ENCODE measurements at regions not wholly inside any gene's neighbourhood (a gene's known extent, or its start where the extent isn't known, plus 50 kb on each side); places are given as distances from the start of the nearest gene placed in this dataset.

- Mint-ChIP-seq H3K27me3 (peaks cover 3% of the 10 kb centered on the region), H3K4me3 (no peak overlapping the region), H3K4me1 (no peaks in the 10 kb centered on the region), H3K9me3 (ENCODE audit: insufficient read depth) (peaks cover under 1% of the 10 kb centered on the region), H3K27ac (no peak overlapping the region)
- TF ChIP-seq EZH2 (IDR thresholded peaks at IDR 0.05; ENCODE audit: borderline replicate concordance, insufficient read depth, low read depth, low read length, poor library complexity, severe bottlenecking) (no peak), CTCF (IDR thresholded peaks at IDR 0.05) (no peak)
- no peaks in the 10 kb centered on the region for H3K27me3 ChIP-seq (replicated peaks in 1 of 4; ENCODE audit: control extremely low read depth in 1 of 4, control insufficient read depth in 3 of 4, insufficient read depth in 4 of 4, low read length in 3 of 4)
- no peak overlapping the region for H2AFZ ChIP-seq (ENCODE audit: insufficient read depth, low read depth, low read length, poor library complexity, severe bottlenecking)
- intact Hi-C loops (cut with micrococcal nuclease) = no loop called here
- H3K9ac ChIP-seq (ENCODE audit: low read length) = no peak overlapping the region
- no peak overlapping the region for H3K4me2 ChIP-seq (replicated peaks; ENCODE audit: low read depth, low read length, poor library complexity, severe bottlenecking)
- H3K27ac ChIP-seq (ENCODE audit: low read length in 2 of 2) = no peak overlapping the region
- no peak overlapping the region for H3K4me3 ChIP-seq (ENCODE audit: control extremely low read depth in 1 of 5, extremely low read depth in 1 of 5, insufficient read depth in 1 of 5, low read depth in 2 of 5, low read length in 4 of 5)
- CTCF ChIA-PET = no interaction called here
- peaks cover 0 to 11% (median under 1%) of the 10 kb centered on the region in 3 donors for H3K9me3 ChIP-seq (ENCODE audit: control extremely low read depth in 1 of 3, control insufficient read depth in 2 of 3, insufficient read depth in 1 of 3, low read length in 2 of 3)
- H4K20me1 ChIP-seq (ENCODE audit: control insufficient read depth, insufficient read depth, low read length, poor library complexity, severe bottlenecking) = no peaks in the 10 kb centered on the region
- WGBS (ENCODE audit: insufficient coverage) = 68% methylated on average over 4 of the region's 10 CpGs
- no peaks in the 10 kb centered on the region for H3K36me3 ChIP-seq (replicated peaks in 1 of 2; ENCODE audit: control extremely low read depth in 1 of 2, control insufficient read depth in 1 of 2, extremely low read depth in 1 of 2, insufficient read depth in 2 of 2, low read length in 1 of 2)
- H3K4me1 ChIP-seq (ENCODE audit: control insufficient read depth in 2 of 2, insufficient read depth in 2 of 2, low read length in 2 of 2) = no peaks in the 10 kb centered on the region
- ATAC-seq (ENCODE audit: low read depth) (no peak), DNase-seq (no peak)
- no peaks in the 10 kb centered on the region for H3K79me2 ChIP-seq (ENCODE audit: control insufficient read depth, insufficient read depth, low read length)
- POLR2A ChIA-PET = no interaction called here
Measured at GRCh38 chr14:58863661-58864345, 226.0 kb downstream of the DACT1 start.

GRCh38 chr14:58864751-58865513 lies 227.2 kb downstream of the DACT1 start:
- H3K4me1 ChIP-seq (ENCODE audit: control insufficient read depth in 2 of 2, insufficient read depth in 2 of 2, low read length in 2 of 2) = no peaks in the 10 kb centered on the region
- intact Hi-C loops (cut with micrococcal nuclease) = no loop called here
- Mint-ChIP-seq H3K4me1 (no peaks in the 10 kb centered on the region), H3K27me3 (peaks cover 3% of the 10 kb centered on the region), H3K4me3 (no peak overlapping the region), H3K27ac (no peak overlapping the region), H3K9me3 (ENCODE audit: insufficient read depth) (no peaks in the 10 kb centered on the region)
- H3K9ac ChIP-seq (ENCODE audit: low read length) = no peak overlapping the region
- H3K9me3 ChIP-seq (ENCODE audit: control extremely low read depth in 1 of 3, control insufficient read depth in 2 of 3, insufficient read depth in 1 of 3, low read length in 2 of 3) = peaks cover 0 to 7% (median 0%) of the 10 kb centered on the region in 3 donors
- ATAC-seq (ENCODE audit: low read depth) (no peak), DNase-seq (no peak)
- H3K36me3 ChIP-seq (replicated peaks in 1 of 2; ENCODE audit: control extremely low read depth in 1 of 2, control insufficient read depth in 1 of 2, extremely low read depth in 1 of 2, insufficient read depth in 2 of 2, low read length in 1 of 2) = no peaks in the 10 kb centered on the region
- H3K27ac ChIP-seq (ENCODE audit: low read length in 2 of 2) = no peak overlapping the region
- no peak overlapping the region for H2AFZ ChIP-seq (ENCODE audit: insufficient read depth, low read depth, low read length, poor library complexity, severe bottlenecking)
- TF ChIP-seq EZH2 (IDR thresholded peaks at IDR 0.05; ENCODE audit: borderline replicate concordance, insufficient read depth, low read depth, low read length, poor library complexity, severe bottlenecking) (no peak), CTCF (IDR thresholded peaks at IDR 0.05) (no peak)
- WGBS (ENCODE audit: insufficient coverage) = 97% methylated on average over 5 of the region's 7 CpGs
- H3K4me3 ChIP-seq (ENCODE audit: control extremely low read depth in 1 of 5, extremely low read depth in 1 of 5, insufficient read depth in 1 of 5, low read depth in 2 of 5, low read length in 4 of 5) = no peak overlapping the region
- no peaks in the 10 kb centered on the region for H4K20me1 ChIP-seq (ENCODE audit: control insufficient read depth, insufficient read depth, low read length, poor library complexity, severe bottlenecking)
- H3K4me2 ChIP-seq (replicated peaks; ENCODE audit: low read depth, low read length, poor library complexity, severe bottlenecking) = no peak overlapping the region
- POLR2A ChIA-PET = no interaction called here
- H3K79me2 ChIP-seq (ENCODE audit: control insufficient read depth, insufficient read depth, low read length) = no peaks in the 10 kb centered on the region
- CTCF ChIA-PET = no interaction called here
- no peaks in the 10 kb centered on the region for H3K27me3 ChIP-seq (replicated peaks in 1 of 4; ENCODE audit: control extremely low read depth in 1 of 4, control insufficient read depth in 3 of 4, insufficient read depth in 4 of 4, low read length in 3 of 4)

Data from B cell (primary cell).